Neural cell (in vitro differentiated cells): ENCODE measurements at regions not wholly inside any gene's neighbourhood (a gene's known extent, or its start where the extent isn't known, plus 50 kb on each side); places are given as distances from the start of the nearest gene placed in this dataset.

Experiments
- H2AFZ ChIP-seq: fragments of 200-600, 300-800 bp; sonication (generic), shearing (Covaris generic); 2 replicates; pipeline ENCODE4 v1.6.0; 2014; ENCODE audit warnings: low read depth, mild to moderate bottlenecking, antibody characterized with exemption, low read length, moderate library complexity
- H3F3A ChIP-seq: fragments of 200-600 bp; shearing (Covaris generic); 2 replicates; pipeline ENCODE4 v1.6.1; 2016; ENCODE audit warnings: mild to moderate bottlenecking, moderate library complexity, mixed read lengths, antibody characterized with exemption, low read length; ENCODE audit not compliant: insufficient read depth, poor library complexity, severe bottlenecking
- H3K27ac ChIP-seq: fragments of 200-600, 300-800 bp; sonication (generic), shearing (Covaris generic); 2 replicates; pipeline ENCODE4 v1.5.1; 2014; ENCODE audit warnings: mild to moderate bottlenecking, low read length, moderate library complexity
- H3K27me3 ChIP-seq: fragments of 300-800, 200-600 bp; sonication (generic), shearing (Covaris generic); 2 replicates; pipeline ENCODE4 v1.6.0; 2014; ENCODE audit warnings: mild to moderate bottlenecking, low read depth, low read length, moderate library complexity; ENCODE audit not compliant: insufficient read depth
- H3K36me3 ChIP-seq: fragments of 300-800, 200-600 bp; sonication (generic), shearing (Covaris generic); 2 replicates; pipeline ENCODE4 v1.5.1; 2014; ENCODE audit warnings: mild to moderate bottlenecking, antibody characterized with exemption, low read length, moderate library complexity; ENCODE audit not compliant: insufficient read depth
- H3K4me2 ChIP-seq: fragments of 300-800, 200-600 bp; sonication (generic), shearing (Covaris generic); 2 replicates; pipeline ENCODE4 v1.6.0; 2014; ENCODE audit warnings: mild to moderate bottlenecking, low read length
- H3K4me3 ChIP-seq: fragments of 300-800, 200-600 bp; sonication (generic), shearing (Covaris generic); 2 replicates; pipeline ENCODE4 v1.5.1; 2014; ENCODE audit warnings: mild to moderate bottlenecking, low read length, moderate library complexity
- H3K79me2 ChIP-seq: fragments of 200-600 bp; shearing (Covaris generic); replicated peaks from 2 replicates; pipeline ENCODE4 v1.6.0; 2014; ENCODE audit warnings: mild to moderate bottlenecking, low read length, moderate library complexity; ENCODE audit not compliant: insufficient read depth
- H3K9ac ChIP-seq: fragments of 300-800, 200-600 bp; sonication (generic), shearing (Covaris generic); 2 replicates; pipeline ENCODE4 v1.6.1; 2016; ENCODE audit warnings: mild to moderate bottlenecking, low read length, mixed read lengths
- H3K9me2 ChIP-seq: fragments of 200-600 bp; shearing (Covaris generic); 2 replicates; pipeline ENCODE4 v1.6.1; 2016; ENCODE audit warnings: mild to moderate bottlenecking, low read length, mixed read lengths; ENCODE audit not compliant: insufficient read depth
- H3K9me3 ChIP-seq: fragments of 200-600, 300-800 bp; sonication (generic), shearing (Covaris generic); 2 replicates; pipeline ENCODE4 v1.6.1; 2016; ENCODE audit warnings: mild to moderate bottlenecking, mixed run types, low read length, moderate library complexity, mixed read lengths
- H4K20me1 ChIP-seq: fragments of 200-600 bp; shearing (Covaris generic); 2 replicates; pipeline ENCODE4 v1.6.1; 2016; ENCODE audit warnings: mild to moderate bottlenecking, mixed run types; ENCODE audit not compliant: insufficient read depth
- CTCF ChIP-seq: fragments of 450-650 bp; IDR thresholded peaks from 2 replicates; pipeline ENCODE4 v1.5.1; 2014; ENCODE audit warnings: antibody characterized with exemption, mild to moderate bottlenecking, moderate library complexity; ENCODE audit not compliant: poor library complexity, severe bottlenecking
- EP300 ChIP-seq: fragments of 450-650 bp; conservative IDR thresholded peaks from 2 replicates; pipeline ENCODE4 v1.6.1; 2014; ENCODE audit warnings: antibody characterized with exemption, mild to moderate bottlenecking, moderate library complexity; ENCODE audit not compliant: poor library complexity, severe bottlenecking
- EZH2 ChIP-seq: fragments of 200-600, 300-800 bp; shearing (Covaris generic), sonication (generic); IDR thresholded peaks from 2 replicates; pipeline ENCODE4 v1.6.1; 2014; ENCODE audit warnings: antibody characterized with exemption, low read length, borderline replicate concordance, mild to moderate bottlenecking; ENCODE audit not compliant: insufficient read depth, poor library complexity, severe bottlenecking
- MXI1 ChIP-seq: fragments of 450-650 bp; conservative IDR thresholded peaks from 2 replicates; pipeline ENCODE4 v1.6.1; 2014; ENCODE audit warnings: antibody characterized with exemption, mild to moderate bottlenecking; ENCODE audit not compliant: poor library complexity, severe bottlenecking
- POLR2AphosphoS5 ChIP-seq: IDR thresholded peaks from 2 replicates; pipeline ENCODE4 v1.6.1; 2012
- RAD21 ChIP-seq: fragments of 450-650 bp; conservative IDR thresholded peaks from 2 replicates; pipeline ENCODE4 v1.6.1; 2014; ENCODE audit warnings: antibody characterized with exemption, mild to moderate bottlenecking, moderate library complexity
- REST ChIP-seq: IDR thresholded peaks from 2 replicates; pipeline ENCODE4 v1.6.1; 2012; ENCODE audit warnings: borderline replicate concordance
- SMC3 ChIP-seq: fragments of 450-650 bp; conservative IDR thresholded peaks from 2 replicates; pipeline ENCODE4 v1.6.1; 2014; ENCODE audit warnings: antibody characterized with exemption, mild to moderate bottlenecking, moderate library complexity; ENCODE audit not compliant: poor library complexity
- TAF1 ChIP-seq: IDR thresholded peaks from 2 replicates; pipeline ENCODE4 v1.6.1; 2012; ENCODE audit warnings: low read depth

GRCh38 chr18:56319953-56320352, 318.4 kb downstream of the TXNL1 start:
- Histone ChIP-seq H3K79me2 (no peaks in the 10 kb centered on the region), H3K27ac (no peak overlapping the region), H3K4me2 (no peak overlapping the region), H4K20me1 (no peaks in the 10 kb centered on the region), H3K27me3 (no peaks in the 10 kb centered on the region), H3K9me2 (no peaks in the 10 kb centered on the region), H3K36me3 (no peaks in the 10 kb centered on the region), H3K9ac (no peak overlapping the region), H2AFZ (no peak overlapping the region), H3F3A (no peaks in the 10 kb centered on the region), H3K9me3 (no peaks in the 10 kb centered on the region), H3K4me3 (no peak overlapping the region)
- TF ChIP-seq EP300 (no peak), SMC3 (no peak), MXI1 (no peak), EZH2 (no peak), RAD21 (no peak)

- Histone ChIP-seq H3K4me2 (no peak overlapping the region), H3K27ac (no peak overlapping the region)
Measured at GRCh38 chr18:56316727-56317126, 321.7 kb downstream of the TXNL1 start.

GRCh38 chr18:56315363-56315762, 323.0 kb downstream of the TXNL1 start:
- Histone ChIP-seq H3K4me2 (no peak overlapping the region), H3K79me2 (no peaks in the 10 kb centered on the region), H3K9ac (no peak overlapping the region), H3K9me2 (no peaks in the 10 kb centered on the region), H3K36me3 (no peaks in the 10 kb centered on the region), H3F3A (no peaks in the 10 kb centered on the region), H3K4me3 (no peak overlapping the region), H3K27ac (no peak overlapping the region), H3K9me3 (no peaks in the 10 kb centered on the region), H4K20me1 (no peaks in the 10 kb centered on the region), H2AFZ (no peak overlapping the region), H3K27me3 (no peaks in the 10 kb centered on the region)
- TF ChIP-seq EZH2 (no peak), REST (no peak), POLR2AphosphoS5 (no peak), SMC3 (no peak), CTCF (no peak), EP300 (no peak), RAD21 (no peak), MXI1 (no peak), TAF1 (no peak)

More at GRCh38 chr18:56316727-56317126, 321.7 kb downstream of the TXNL1 start:
- Histone ChIP-seq H3F3A (no peaks in the 10 kb centered on the region), H3K27me3 (no peaks in the 10 kb centered on the region), H3K9ac (no peak overlapping the region), H3K79me2 (no peaks in the 10 kb centered on the region), H4K20me1 (no peaks in the 10 kb centered on the region), H3K9me2 (no peaks in the 10 kb centered on the region), H3K36me3 (no peaks in the 10 kb centered on the region), H3K9me3 (no peaks in the 10 kb centered on the region), H2AFZ (no peak overlapping the region), H3K4me3 (no peak overlapping the region)
- TF ChIP-seq RAD21 (no peak), POLR2AphosphoS5 (no peak), EP300 (no peak), MXI1 (no peak)
